ENCODE measurements at regions not wholly inside any gene's neighbourhood (a gene's known extent, or its start where the extent isn't known, plus 50 kb on each side); places are given as distances from the start of the nearest gene placed in this dataset.

- no peaks in the 10 kb centered on the region for H3K36me3 ChIP-seq (replicated peaks in 1 of 2; ENCODE audit: control extremely low read depth in 1 of 2, control insufficient read depth in 1 of 2, extremely low read depth in 1 of 2, insufficient read depth in 2 of 2, low read length in 1 of 2)
- TF ChIP-seq CTCF (IDR thresholded peaks at IDR 0.05): no peak
- TF ChIP-seq EZH2 (IDR thresholded peaks at IDR 0.05; ENCODE audit: borderline replicate concordance, insufficient read depth, low read depth, low read length, poor library complexity, severe bottlenecking): no peak
- Mint-ChIP-seq H3K27ac (no peak overlapping the region), H3K27me3 (peaks cover 13% of the 10 kb centered on the region), H3K4me3 (no peak overlapping the region), H3K9me3 (ENCODE audit: insufficient read depth) (no peaks in the 10 kb centered on the region), H3K4me1 (no peaks in the 10 kb centered on the region)
- no peaks in the 10 kb centered on the region for H3K79me2 ChIP-seq (ENCODE audit: control insufficient read depth, insufficient read depth, low read length)
- ATAC-seq (ENCODE audit: low read depth) (no peak), DNase-seq (no peak)
- CTCF ChIA-PET: no interaction called here
- H3K4me3 ChIP-seq (ENCODE audit: control extremely low read depth in 1 of 5, extremely low read depth in 1 of 5, insufficient read depth in 1 of 5, low read depth in 2 of 5, low read length in 4 of 5): no peak overlapping the region
- H3K27me3 ChIP-seq (replicated peaks in 1 of 4; ENCODE audit: control extremely low read depth in 1 of 4, control insufficient read depth in 3 of 4, insufficient read depth in 4 of 4, low read length in 3 of 4): no peaks in the 10 kb centered on the region
- H3K4me1 ChIP-seq (ENCODE audit: control insufficient read depth in 2 of 2, insufficient read depth in 2 of 2, low read length in 2 of 2): no peaks in the 10 kb centered on the region
- WGBS (ENCODE audit: insufficient coverage): 52% methylated on average over 5 of the region's 6 CpGs
- H3K4me2 ChIP-seq (replicated peaks; ENCODE audit: low read depth, low read length, poor library complexity, severe bottlenecking): no peak overlapping the region
- no peak overlapping the region for H3K27ac ChIP-seq (ENCODE audit: low read length in 2 of 2)
- POLR2A ChIA-PET: no interaction called here
- no peaks in the 10 kb centered on the region for H3K9me3 ChIP-seq (ENCODE audit: control extremely low read depth in 1 of 3, control insufficient read depth in 2 of 3, insufficient read depth in 1 of 3, low read length in 2 of 3)
- H2AFZ ChIP-seq (ENCODE audit: insufficient read depth, low read depth, low read length, poor library complexity, severe bottlenecking): no peak overlapping the region
- no peak overlapping the region for H3K9ac ChIP-seq (ENCODE audit: low read length)
- no peaks in the 10 kb centered on the region for H4K20me1 ChIP-seq (ENCODE audit: control insufficient read depth, insufficient read depth, low read length, poor library complexity, severe bottlenecking)
- intact Hi-C loops (cut with micrococcal nuclease): no loop called here
Observed at GRCh38 chr2:16005816-16006536, 65.6 kb downstream of the MYCN start.

GRCh38 chr2:16005389-16005788 is 65.0 kb downstream of the MYCN start:
- DNase-seq: no peak
- H3K4me2 ChIP-seq (replicated peaks; ENCODE audit: low read depth, low read length, poor library complexity, severe bottlenecking): no peak overlapping the region
- 90% methylated on average over 2 of the region's 2 CpGs for WGBS (ENCODE audit: insufficient coverage)
- TF ChIP-seq CTCF (IDR thresholded peaks at IDR 0.05): no peak
- TF ChIP-seq EZH2 (IDR thresholded peaks at IDR 0.05; ENCODE audit: borderline replicate concordance, insufficient read depth, low read depth, low read length, poor library complexity, severe bottlenecking): no peak
- H3K27ac ChIP-seq (ENCODE audit: low read length in 2 of 2): no peak overlapping the region
- no peaks in the 10 kb centered on the region for H3K4me1 ChIP-seq (ENCODE audit: control insufficient read depth in 2 of 2, insufficient read depth in 2 of 2, low read length in 2 of 2)
- intact Hi-C loops (cut with micrococcal nuclease): no loop called here
- Mint-ChIP-seq H3K4me1 (no peaks in the 10 kb centered on the region), H3K4me3 (no peak overlapping the region), H3K9me3 (ENCODE audit: insufficient read depth) (no peaks in the 10 kb centered on the region), H3K27me3 (peaks cover 13% of the 10 kb centered on the region), H3K27ac (no peak overlapping the region)
- no peaks in the 10 kb centered on the region for H4K20me1 ChIP-seq (ENCODE audit: control insufficient read depth, insufficient read depth, low read length, poor library complexity, severe bottlenecking)
- no peak for ATAC-seq (ENCODE audit: low read depth)
- no peak overlapping the region for H3K4me3 ChIP-seq (ENCODE audit: control extremely low read depth in 1 of 5, extremely low read depth in 1 of 5, insufficient read depth in 1 of 5, low read depth in 2 of 5, low read length in 4 of 5)
- H2AFZ ChIP-seq (ENCODE audit: insufficient read depth, low read depth, low read length, poor library complexity, severe bottlenecking): no peak overlapping the region
- no peaks in the 10 kb centered on the region for H3K79me2 ChIP-seq (ENCODE audit: control insufficient read depth, insufficient read depth, low read length)
- no peaks in the 10 kb centered on the region for H3K36me3 ChIP-seq (replicated peaks in 1 of 2; ENCODE audit: control extremely low read depth in 1 of 2, control insufficient read depth in 1 of 2, extremely low read depth in 1 of 2, insufficient read depth in 2 of 2, low read length in 1 of 2)
- no peaks in the 10 kb centered on the region for H3K9me3 ChIP-seq (ENCODE audit: control extremely low read depth in 1 of 3, control insufficient read depth in 2 of 3, insufficient read depth in 1 of 3, low read length in 2 of 3)
- no peaks in the 10 kb centered on the region for H3K27me3 ChIP-seq (replicated peaks in 1 of 4; ENCODE audit: control extremely low read depth in 1 of 4, control insufficient read depth in 3 of 4, insufficient read depth in 4 of 4, low read length in 3 of 4)
- ChIA-PET CTCF (no interaction called here), POLR2A (no interaction called here)
- no peak overlapping the region for H3K9ac ChIP-seq (ENCODE audit: low read length)

Measured in B cell (primary cell).